Natural killer cell (primary cell): ENCODE measurements at regions not wholly inside any gene's neighbourhood (a gene's known extent, or its start where the extent isn't known, plus 50 kb on each side); places are given as distances from the start of the nearest gene placed in this dataset.

Source experiments
- ATAC-seq, 3 donors: fragments of 150-1000 bp in 2 of 3; fragments of 200-7000 bp in 1 of 3; cut with Tn5 transposase; 1 replicate in 1 of 3; 2 replicates in 2 of 3; pipeline ENCODE4 v1.10.0; 2021; ENCODE audit warnings: mild to moderate bottlenecking in 2 of 3, moderate library complexity in 2 of 3
- DNase-seq, 2 donors: peaks; one replicate each; pipeline versions ENCODE4 v3.0.0 to v3.0.0-alpha.2; 2013 to 2021; ENCODE audit warnings: mixed read lengths in 1 of 2
- H3K27ac ChIP-seq: one replicate; pipeline ENCODE4 v1.5.1; 2013; ENCODE audit warnings: mild to moderate bottlenecking, low read length
- H3K27me3 ChIP-seq: one replicate; pipeline ENCODE4 v1.6.1; 2013; ENCODE audit warnings: low read length; ENCODE audit not compliant: control insufficient read depth, insufficient read depth
- H3K36me3 ChIP-seq: one replicate; pipeline ENCODE4 v1.6.1; 2013; ENCODE audit warnings: low read length; ENCODE audit not compliant: control insufficient read depth, insufficient read depth
- H3K4me1 ChIP-seq: one replicate; pipeline ENCODE4 v1.6.1; 2013; ENCODE audit warnings: low read length; ENCODE audit not compliant: control insufficient read depth, insufficient read depth
- H3K4me3 ChIP-seq: one replicate; pipeline ENCODE4 v1.5.1; 2013; ENCODE audit warnings: low read length
- H3K9me3 ChIP-seq: one replicate; pipeline ENCODE4 v1.6.1; 2013; ENCODE audit warnings: low read length; ENCODE audit not compliant: control insufficient read depth, insufficient read depth
- H3K27ac Mint-ChIP-seq, 2 donors: one replicate each; pipeline ENCODE4 v1.8.0; 2022; ENCODE audit warnings: mild to moderate bottlenecking in 2 of 2, mixed read lengths in 2 of 2, moderate library complexity in 1 of 2
- H3K27me3 Mint-ChIP-seq, 2 donors: one replicate each; pipeline ENCODE4 v1.8.0; 2022; ENCODE audit warnings: low read depth in 2 of 2, mixed read lengths in 2 of 2
- H3K36me3 Mint-ChIP-seq: one replicate; pipeline ENCODE4 v1.8.0; 2022; ENCODE audit warnings: mixed read lengths
- H3K4me1 Mint-ChIP-seq, 2 donors: one replicate each; pipeline ENCODE4 v1.8.0; 2022; ENCODE audit warnings: mixed read lengths in 2 of 2
- H3K4me3 Mint-ChIP-seq: one replicate; pipeline ENCODE4 v1.8.0; 2022; ENCODE audit warnings: mild to moderate bottlenecking, moderate library complexity, mixed read lengths
- H3K9me3 Mint-ChIP-seq, 2 donors: one replicate each; pipeline ENCODE4 v1.8.0; 2022; ENCODE audit warnings: mixed read lengths in 2 of 2
- WGBS: methylation state at CpG from one replicate; pipeline ENCODE4 v1.1.7; 2013; ENCODE audit warnings: missing lambda C conversion rate; ENCODE audit not compliant: insufficient coverage; 5-methylcytosine and 5-hydroxymethylcytosine counted together
- intact Hi-C: fragments of 100-400 bp; cut with micrococcal nuclease; formaldehyde crosslinking; loops from one replicate; pipeline ENCODE4 v1.14.2; 2022
- TF ChIP-seq, protein P1 (sequence below): fragments of 200-600 bp; IDR thresholded peaks from one replicate; pipeline ENCODE4 v1.8.0; 2022; ENCODE audit warnings: antibody characterized with exemption

DNA sequence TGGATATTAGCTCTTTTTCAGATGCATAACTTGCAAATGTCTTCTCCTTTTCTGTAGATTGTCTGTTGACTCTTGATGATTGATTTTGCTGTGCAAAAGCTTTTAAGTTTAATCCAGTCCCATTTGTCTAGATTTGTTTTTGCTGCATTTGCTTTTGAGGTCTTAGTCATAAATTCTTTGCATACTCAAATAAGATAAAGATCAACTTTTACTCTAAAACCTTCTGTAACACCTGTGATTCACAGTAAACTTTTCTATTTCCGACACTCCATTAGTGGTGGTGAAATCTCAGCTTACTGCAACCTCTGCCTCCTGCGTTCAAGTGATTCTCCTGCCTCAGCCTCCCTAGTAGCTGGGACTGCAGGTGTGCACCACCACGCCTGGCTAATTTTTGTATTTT is 239.0 kb upstream of the ST8SIA4 start:
- TF ChIP-seq, protein P1, sequence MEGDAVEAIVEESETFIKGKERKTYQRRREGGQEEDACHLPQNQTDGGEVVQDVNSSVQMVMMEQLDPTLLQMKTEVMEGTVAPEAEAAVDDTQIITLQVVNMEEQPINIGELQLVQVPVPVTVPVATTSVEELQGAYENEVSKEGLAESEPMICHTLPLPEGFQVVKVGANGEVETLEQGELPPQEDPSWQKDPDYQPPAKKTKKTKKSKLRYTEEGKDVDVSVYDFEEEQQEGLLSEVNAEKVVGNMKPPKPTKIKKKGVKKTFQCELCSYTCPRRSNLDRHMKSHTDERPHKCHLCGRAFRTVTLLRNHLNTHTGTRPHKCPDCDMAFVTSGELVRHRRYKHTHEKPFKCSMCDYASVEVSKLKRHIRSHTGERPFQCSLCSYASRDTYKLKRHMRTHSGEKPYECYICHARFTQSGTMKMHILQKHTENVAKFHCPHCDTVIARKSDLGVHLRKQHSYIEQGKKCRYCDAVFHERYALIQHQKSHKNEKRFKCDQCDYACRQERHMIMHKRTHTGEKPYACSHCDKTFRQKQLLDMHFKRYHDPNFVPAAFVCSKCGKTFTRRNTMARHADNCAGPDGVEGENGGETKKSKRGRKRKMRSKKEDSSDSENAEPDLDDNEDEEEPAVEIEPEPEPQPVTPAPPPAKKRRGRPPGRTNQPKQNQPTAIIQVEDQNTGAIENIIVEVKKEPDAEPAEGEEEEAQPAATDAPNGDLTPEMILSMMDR: no peak
- Mint-ChIP-seq H3K4me3 (no peak overlapping the region), H3K4me1 (no peaks in the 10 kb centered on the region), H3K27ac (no peak overlapping the region), H3K36me3 (no peaks in the 10 kb centered on the region), H3K9me3 (peaks cover 2 to 6% of the 10 kb centered on the region in 2 donors), H3K27me3 (no peaks in the 10 kb centered on the region)
- no peak for DNase-seq
- no peak overlapping the region for H3K27ac ChIP-seq
- no peak for ATAC-seq
- intact Hi-C loops: no loop called here
- 87% methylated on average over 3 of the region's 3 CpGs for WGBS
- no peaks in the 10 kb centered on the region for H3K36me3 ChIP-seq
- no peaks in the 10 kb centered on the region for H3K9me3 ChIP-seq
- no peak overlapping the region for H3K4me3 ChIP-seq
- H3K27me3 ChIP-seq: no peaks in the 10 kb centered on the region
- H3K4me1 ChIP-seq: no peaks in the 10 kb centered on the region

DNA sequence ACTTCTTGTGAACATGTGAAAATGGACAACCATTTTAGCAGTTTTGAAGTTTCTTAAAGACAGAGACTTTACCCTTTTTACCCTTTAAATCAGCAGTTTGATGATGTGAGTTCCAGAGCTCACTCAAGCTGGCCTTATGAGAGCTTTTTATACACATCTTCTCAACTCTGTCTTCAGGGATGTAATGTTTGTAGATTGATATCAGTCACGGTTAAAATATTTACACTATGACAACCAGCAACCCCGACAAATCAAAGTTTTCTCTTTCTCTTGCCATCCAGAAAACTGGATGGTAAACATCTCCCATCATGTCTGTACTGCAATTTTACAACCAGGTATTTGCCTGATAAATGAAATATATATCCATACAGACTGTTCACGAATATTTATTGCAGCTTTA is 233.4 kb upstream of the ST8SIA4 start:
- ATAC-seq: no peak
- Mint-ChIP-seq H3K27me3 (no peaks in the 10 kb centered on the region), H3K27ac (no peak overlapping the region), H3K4me1 (no peaks in the 10 kb centered on the region), H3K4me3 (no peak overlapping the region), H3K9me3 (peaks cover 0 to 2% of the 10 kb centered on the region in 2 donors), H3K36me3 (no peaks in the 10 kb centered on the region)
- Histone ChIP-seq H3K36me3 (no peaks in the 10 kb centered on the region), H3K9me3 (no peaks in the 10 kb centered on the region), H3K27ac (no peak overlapping the region), H3K4me1 (no peaks in the 10 kb centered on the region), H3K4me3 (no peak overlapping the region), H3K27me3 (no peaks in the 10 kb centered on the region)
- no peak for DNase-seq
- intact Hi-C loops: no loop called here
- 100% methylated on average over 1 of the region's 3 CpGs for WGBS
- TF ChIP-seq, protein P1: no peak

DNA sequence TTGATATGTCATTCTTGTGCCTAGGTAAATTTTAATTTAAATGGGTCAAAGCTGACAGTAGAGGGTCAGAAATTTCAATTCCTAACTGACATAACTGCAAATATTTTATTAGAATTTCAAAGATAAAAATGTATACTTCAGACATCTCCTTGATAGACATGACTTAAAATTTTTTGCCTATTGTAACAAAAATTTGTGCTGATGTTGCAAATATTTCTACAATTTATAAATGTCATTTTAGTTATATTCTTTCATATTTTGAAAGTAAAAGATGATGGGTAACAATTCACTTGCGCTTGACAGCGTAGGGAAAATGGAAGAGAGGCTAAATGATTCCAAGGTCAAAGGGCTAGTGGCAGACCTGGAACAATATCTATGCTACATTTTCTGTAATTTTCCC is 220.3 kb upstream of the ST8SIA4 start:
- ATAC-seq (no peak), DNase-seq (no peak)
- Histone ChIP-seq H3K27ac (no peak overlapping the region), H3K9me3 (no peaks in the 10 kb centered on the region), H3K4me1 (no peaks in the 10 kb centered on the region), H3K36me3 (no peaks in the 10 kb centered on the region), H3K27me3 (no peaks in the 10 kb centered on the region), H3K4me3 (no peak overlapping the region)
- no peaks in the 10 kb centered on the region for H3K36me3 Mint-ChIP-seq
- intact Hi-C loops: no loop called here
- no peaks in the 10 kb centered on the region for H3K4me1 Mint-ChIP-seq
- TF ChIP-seq, protein P1: no peak
- no peak overlapping the region for H3K4me3 Mint-ChIP-seq
- H3K27me3 Mint-ChIP-seq: no peaks in the 10 kb centered on the region
- WGBS: 88% methylated on average over 2 of the region's 2 CpGs
- H3K27ac Mint-ChIP-seq: no peak overlapping the region
- peaks cover 0 to 2% of the 10 kb centered on the region in 2 donors for H3K9me3 Mint-ChIP-seq

DNA sequence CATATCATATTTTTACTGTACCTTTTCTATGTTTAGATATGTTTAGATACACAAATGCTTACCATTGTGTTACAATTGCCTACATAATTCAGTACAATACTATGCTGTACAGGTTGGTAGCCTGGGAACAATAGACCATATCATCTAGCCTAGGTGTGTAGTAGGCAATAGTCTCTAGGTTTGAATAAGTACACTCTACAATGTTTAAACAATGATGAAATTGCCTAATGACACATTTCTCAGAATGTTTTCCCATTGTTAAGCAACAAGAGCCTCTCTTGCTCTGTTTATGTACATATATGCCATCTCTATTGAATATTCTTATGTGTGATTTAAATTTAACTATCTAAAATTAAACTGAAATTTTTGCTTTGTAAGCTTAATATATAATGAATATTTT is 209.6 kb upstream of the ST8SIA4 start:
- no peaks in the 10 kb centered on the region for H3K36me3 Mint-ChIP-seq
- H3K27ac ChIP-seq: no peak overlapping the region
- no peak overlapping the region for H3K4me3 ChIP-seq
- H3K4me3 Mint-ChIP-seq: no peak overlapping the region
- peaks cover 2% of the 10 kb centered on the region in 2 donors for H3K9me3 Mint-ChIP-seq
- H3K27me3 Mint-ChIP-seq: no peaks in the 10 kb centered on the region
- H3K9me3 ChIP-seq: no peaks in the 10 kb centered on the region
- DNase-seq: no peak
- no peaks in the 10 kb centered on the region for H3K36me3 ChIP-seq
- H3K27me3 ChIP-seq: no peaks in the 10 kb centered on the region
- TF ChIP-seq, protein P1: no peak
- intact Hi-C loops: no loop called here
- H3K4me1 Mint-ChIP-seq: no peaks in the 10 kb centered on the region
- no peaks in the 10 kb centered on the region for H3K4me1 ChIP-seq
- H3K27ac Mint-ChIP-seq: no peak overlapping the region
- ATAC-seq: no peak
